ENCODE measurements at regions not wholly inside any gene's neighbourhood (a gene's known extent, or its start where the extent isn't known, plus 50 kb on each side); places are given as distances from the start of the nearest gene placed in this dataset.
A peak's percentile ranks its signal among the peaks of the same experiment; 100 is the strongest.

GRCh38 chr11:19560156-19560555 is 152.5 kb upstream of the NAV2 start:
- no peak for DNase-seq (ENCODE audit: low read depth, low spot score)

GRCh38 chr11:19559746-19560145 is 152.9 kb upstream of the NAV2 start:
- DNase-seq (ENCODE audit: low read depth, low spot score) = no peak

GRCh38 chr11:19558189-19558986 is 154.2 kb upstream of the NAV2 start:
- DNase-seq (ENCODE audit: low read depth, low spot score) = no peak

GRCh38 chr11:19557720-19558140 is 154.9 kb upstream of the NAV2 start:
- DNase-seq (ENCODE audit: low read depth, low spot score) = peak; percentile 63

GRCh38 chr11:19557185-19557584 is 155.5 kb upstream of the NAV2 start:
- DNase-seq (ENCODE audit: low read depth, low spot score) = no peak

- no peak for DNase-seq (ENCODE audit: low read depth, low spot score)
Measured at GRCh38 chr11:19555266-19555665, 157.4 kb upstream of the NAV2 start.

GRCh38 chr11:19553683-19554333 is 158.8 kb upstream of the NAV2 start:
- peak; percentile 28 for DNase-seq (ENCODE audit: low read depth, low spot score)

GRCh38 chr11:19552656-19553260 is 159.9 kb upstream of the NAV2 start:
- DNase-seq (ENCODE audit: low read depth, low spot score) = no peak

- DNase-seq (ENCODE audit: low read depth, low spot score) = no peak
Measured at GRCh38 chr11:19552161-19552560, 160.5 kb upstream of the NAV2 start.

- no peak for DNase-seq (ENCODE audit: low read depth, low spot score)
Measured at GRCh38 chr11:19551457-19551856, 161.2 kb upstream of the NAV2 start.

- DNase-seq (ENCODE audit: low read depth, low spot score) = no peak
Measured at GRCh38 chr11:19547044-19547443, 165.6 kb upstream of the NAV2 start.

GRCh38 chr11:19546325-19546724 is 166.3 kb upstream of the NAV2 start:
- DNase-seq (ENCODE audit: low read depth, low spot score) = no peak

- no peak for DNase-seq (ENCODE audit: low read depth, low spot score)
Measured at GRCh38 chr11:19541521-19542049, 171.1 kb upstream of the NAV2 start.

- DNase-seq (ENCODE audit: low read depth, low spot score) = no peak
Measured at GRCh38 chr11:19539861-19540260, 172.8 kb upstream of the NAV2 start.

- DNase-seq (ENCODE audit: low read depth, low spot score) = no peak
Measured at GRCh38 chr11:19537803-19538453, 174.7 kb upstream of the NAV2 start.

- DNase-seq (ENCODE audit: low read depth, low spot score) = no peak
Measured at GRCh38 chr11:19536131-19536530, 176.5 kb upstream of the NAV2 start.

GRCh38 chr11:19530505-19530904 is 182.1 kb upstream of the NAV2 start:
- DNase-seq (ENCODE audit: low read depth, low spot score) = no peak

GRCh38 chr11:19526119-19526518 is 186.5 kb upstream of the NAV2 start:
- no peak for DNase-seq (ENCODE audit: low read depth, low spot score)

GRCh38 chr11:19525714-19526113 is 186.9 kb upstream of the NAV2 start:
- DNase-seq (ENCODE audit: low read depth, low spot score) = no peak

- no peak for DNase-seq (ENCODE audit: low read depth, low spot score)
Measured at GRCh38 chr11:19525276-19525675, 187.4 kb upstream of the NAV2 start.

GRCh38 chr11:19524171-19524671 is 188.4 kb upstream of the NAV2 start:
- DNase-seq (ENCODE audit: low read depth, low spot score) = no peak

GRCh38 chr11:19520681-19521080 is 192.0 kb upstream of the NAV2 start:
- DNase-seq (ENCODE audit: low read depth, low spot score) = no peak
